Astrocyte (in vitro differentiated cells and primary cell): ENCODE measurements at regions not wholly inside any gene's neighbourhood (a gene's known extent, or its start where the extent isn't known, plus 50 kb on each side); places are given as distances from the start of the nearest gene placed in this dataset.

Experiments
- DNase-seq: peaks from one replicate; pipeline ENCODE4 v3.0.0-alpha.2; 2010; ENCODE audit warnings: low read depth
- FAIRE-seq: peaks from 2 replicates; lab custom pipeline; 2011; peaks lifted over from hg19 to GRCh38; lab: Jason Lieb, UNC
- H2AFZ ChIP-seq: 2 replicates; pipeline ENCODE4 v1.6.0; 2012; ENCODE audit warnings: low read depth, low read length, inconsistent platforms
- H3K27ac ChIP-seq: 2 replicates; pipeline ENCODE4 v1.5.1; 2011; ENCODE audit warnings: low read depth, low read length, inconsistent platforms
- H3K27me3 ChIP-seq: 2 replicates; pipeline ENCODE4 v1.6.0; 2011; ENCODE audit warnings: low read length, inconsistent platforms; ENCODE audit not compliant: insufficient read depth
- H3K36me3 ChIP-seq: 2 replicates; pipeline ENCODE4 v1.5.1; 2011; ENCODE audit warnings: low read length, inconsistent platforms; ENCODE audit not compliant: insufficient read depth
- H3K4me1 ChIP-seq: 2 replicates; pipeline ENCODE4 v1.5.1; 2011; ENCODE audit warnings: low read length, inconsistent platforms; ENCODE audit not compliant: insufficient read depth
- H3K4me2 ChIP-seq: 2 replicates; pipeline ENCODE4 v1.6.0; 2012; ENCODE audit warnings: low read length, inconsistent platforms
- H3K4me3 ChIP-seq: 2 replicates; pipeline ENCODE4 v1.5.1; 2011; ENCODE audit warnings: low read depth, mild to moderate bottlenecking, low read length, inconsistent platforms; ENCODE audit not compliant: insufficient read depth
- H3K79me2 ChIP-seq: 2 replicates; pipeline ENCODE4 v1.6.0; 2012; ENCODE audit warnings: mild to moderate bottlenecking, low read length, inconsistent platforms; ENCODE audit not compliant: insufficient read depth
- H3K9ac ChIP-seq: 2 replicates; pipeline ENCODE4 v1.6.0; 2012; ENCODE audit warnings: mild to moderate bottlenecking, low read length, inconsistent platforms
- H3K9me3 ChIP-seq: 2 replicates; pipeline ENCODE4 v1.5.1; 2012; ENCODE audit warnings: low read depth, mild to moderate bottlenecking, low read length, inconsistent platforms; ENCODE audit not compliant: insufficient read depth
- H4K20me1 ChIP-seq: 2 replicates; pipeline ENCODE4 v1.6.0; 2012; ENCODE audit warnings: low read length, inconsistent platforms; ENCODE audit not compliant: insufficient read depth
- H3K27ac Mint-ChIP-seq: one replicate; pipeline ENCODE4 v1.8.0; 2021; ENCODE audit warnings: mild to moderate bottlenecking, mixed read lengths; ENCODE audit not compliant: unreplicated experiment
- H3K27me3 Mint-ChIP-seq: one replicate; pipeline ENCODE4 v1.8.0; 2021; ENCODE audit warnings: low read depth, mixed read lengths; ENCODE audit not compliant: unreplicated experiment
- H3K36me3 Mint-ChIP-seq: one replicate; pipeline ENCODE4 v1.8.0; 2021; ENCODE audit warnings: low read depth, mixed read lengths; ENCODE audit not compliant: unreplicated experiment
- H3K4me1 Mint-ChIP-seq: one replicate; pipeline ENCODE4 v1.8.0; 2021; ENCODE audit warnings: low read depth, mixed read lengths; ENCODE audit not compliant: unreplicated experiment
- H3K4me3 Mint-ChIP-seq: one replicate; pipeline ENCODE4 v1.8.0; 2021; ENCODE audit warnings: mild to moderate bottlenecking, moderate library complexity, mixed read lengths; ENCODE audit not compliant: unreplicated experiment
- H3K9me3 Mint-ChIP-seq: one replicate; pipeline ENCODE4 v1.8.0; 2021; ENCODE audit warnings: mild to moderate bottlenecking, mixed read lengths; ENCODE audit not compliant: unreplicated experiment
- EZH2 ChIP-seq: IDR thresholded peaks from 2 replicates; pipeline ENCODE4 v1.6.1; 2012; ENCODE audit warnings: mild to moderate bottlenecking, low read length, inconsistent platforms; ENCODE audit not compliant: insufficient read depth
- TF ChIP-seq, protein P1 (sequence below): IDR thresholded peaks from 2 replicates; pipeline ENCODE4 v1.5.1; 2011; ENCODE audit warnings: low read depth, mild to moderate bottlenecking, inconsistent platforms, low read length, moderate library complexity; ENCODE audit not compliant: insufficient read depth

GRCh38 chr20:6886065-6886729 is 118.7 kb downstream of the BMP2 start:
- H3K4me1 Mint-ChIP-seq = peaks cover 15% of the 10 kb centered on the region
- H3K9me3 Mint-ChIP-seq = peaks cover 4% of the 10 kb centered on the region
- Histone ChIP-seq H3K27me3 (no peaks in the 10 kb centered on the region), H3K4me1 (no peaks in the 10 kb centered on the region), H3K27ac (no peak overlapping the region), H3K9ac (no peak overlapping the region), H3K9me3 (no peaks in the 10 kb centered on the region), H3K4me2 (no peak overlapping the region), H3K4me3 (no peak overlapping the region), H3K36me3 (no peaks in the 10 kb centered on the region), H3K79me2 (no peaks in the 10 kb centered on the region), H4K20me1 (no peaks in the 10 kb centered on the region), H2AFZ (no peak overlapping the region)
- FAIRE-seq (no peak), DNase-seq (no peak)
- no peak for TF ChIP-seq EZH2
- TF ChIP-seq, protein P1, sequence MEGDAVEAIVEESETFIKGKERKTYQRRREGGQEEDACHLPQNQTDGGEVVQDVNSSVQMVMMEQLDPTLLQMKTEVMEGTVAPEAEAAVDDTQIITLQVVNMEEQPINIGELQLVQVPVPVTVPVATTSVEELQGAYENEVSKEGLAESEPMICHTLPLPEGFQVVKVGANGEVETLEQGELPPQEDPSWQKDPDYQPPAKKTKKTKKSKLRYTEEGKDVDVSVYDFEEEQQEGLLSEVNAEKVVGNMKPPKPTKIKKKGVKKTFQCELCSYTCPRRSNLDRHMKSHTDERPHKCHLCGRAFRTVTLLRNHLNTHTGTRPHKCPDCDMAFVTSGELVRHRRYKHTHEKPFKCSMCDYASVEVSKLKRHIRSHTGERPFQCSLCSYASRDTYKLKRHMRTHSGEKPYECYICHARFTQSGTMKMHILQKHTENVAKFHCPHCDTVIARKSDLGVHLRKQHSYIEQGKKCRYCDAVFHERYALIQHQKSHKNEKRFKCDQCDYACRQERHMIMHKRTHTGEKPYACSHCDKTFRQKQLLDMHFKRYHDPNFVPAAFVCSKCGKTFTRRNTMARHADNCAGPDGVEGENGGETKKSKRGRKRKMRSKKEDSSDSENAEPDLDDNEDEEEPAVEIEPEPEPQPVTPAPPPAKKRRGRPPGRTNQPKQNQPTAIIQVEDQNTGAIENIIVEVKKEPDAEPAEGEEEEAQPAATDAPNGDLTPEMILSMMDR = no peak
- no peaks in the 10 kb centered on the region for H3K36me3 Mint-ChIP-seq
- H3K4me3 Mint-ChIP-seq = no peak overlapping the region
- H3K27me3 Mint-ChIP-seq = peaks cover 4% of the 10 kb centered on the region
- peak overlapping the region; percentile 9 for H3K27ac Mint-ChIP-seq

DNA sequence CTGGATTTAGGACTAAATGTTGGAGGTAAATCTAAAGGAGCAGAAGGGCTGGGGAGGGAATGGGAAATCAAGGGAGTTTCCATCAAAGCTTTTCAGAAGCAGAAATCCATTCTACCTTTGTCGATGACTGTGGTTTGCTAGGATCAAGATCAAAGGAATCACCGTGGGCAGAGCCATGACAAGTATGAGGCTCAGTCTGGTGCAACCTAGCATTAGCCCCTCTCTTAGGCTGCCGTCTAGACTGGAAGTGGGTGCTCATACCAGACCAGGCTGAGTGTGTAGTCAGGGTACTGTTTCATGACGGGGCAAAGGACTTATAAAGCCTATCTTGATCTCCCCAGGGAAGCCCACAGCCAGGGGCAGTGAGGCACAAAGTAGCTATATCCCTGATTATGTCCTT is 120.5 kb downstream of the BMP2 start:
- H3K4me1 Mint-ChIP-seq = peaks cover 11% of the 10 kb centered on the region
- FAIRE-seq (no peak), DNase-seq (no peak)
- Histone ChIP-seq H2AFZ (no peak overlapping the region), H4K20me1 (no peaks in the 10 kb centered on the region), H3K36me3 (no peaks in the 10 kb centered on the region), H3K9me3 (no peaks in the 10 kb centered on the region), H3K27me3 (no peaks in the 10 kb centered on the region), H3K9ac (no peak overlapping the region), H3K4me3 (no peak overlapping the region), H3K4me1 (no peaks in the 10 kb centered on the region), H3K79me2 (no peaks in the 10 kb centered on the region), H3K27ac (no peak overlapping the region), H3K4me2 (no peak overlapping the region)
- peaks cover 2% of the 10 kb centered on the region for H3K27me3 Mint-ChIP-seq
- H3K9me3 Mint-ChIP-seq = peaks cover 4% of the 10 kb centered on the region
- H3K27ac Mint-ChIP-seq = no peak overlapping the region
- no peak overlapping the region for H3K4me3 Mint-ChIP-seq
- TF ChIP-seq, protein P1 = no peak
- no peak for TF ChIP-seq EZH2
- no peaks in the 10 kb centered on the region for H3K36me3 Mint-ChIP-seq

GRCh38 chr20:6888736-6889395 is 121.4 kb downstream of the BMP2 start:
- H3K4me1 Mint-ChIP-seq = peaks cover 11% of the 10 kb centered on the region

More at GRCh38 chr20:6888736-6889395, 121.4 kb downstream of the BMP2 start:
- DNase-seq (no peak), FAIRE-seq (no peak)
- H3K27ac Mint-ChIP-seq = no peak overlapping the region
- Histone ChIP-seq H3K4me1 (no peaks in the 10 kb centered on the region), H3K4me3 (no peak overlapping the region), H2AFZ (no peak overlapping the region), H3K27me3 (no peaks in the 10 kb centered on the region), H4K20me1 (no peaks in the 10 kb centered on the region), H3K9ac (no peak overlapping the region), H3K4me2 (no peak overlapping the region), H3K27ac (no peak overlapping the region), H3K36me3 (no peaks in the 10 kb centered on the region), H3K9me3 (no peaks in the 10 kb centered on the region), H3K79me2 (no peaks in the 10 kb centered on the region)
- TF ChIP-seq EZH2 = no peak
- TF ChIP-seq, protein P1 = no peak
- H3K36me3 Mint-ChIP-seq = no peaks in the 10 kb centered on the region
- H3K4me3 Mint-ChIP-seq = no peak overlapping the region
- H3K9me3 Mint-ChIP-seq = peaks cover 4% of the 10 kb centered on the region
- peaks cover 2% of the 10 kb centered on the region for H3K27me3 Mint-ChIP-seq
